HEK293T (cell line): ENCODE measurements at regions not wholly inside any gene's neighbourhood (a gene's known extent, or its start where the extent isn't known, plus 50 kb on each side); places are given as distances from the start of the nearest gene placed in this dataset.

Experiments used
- CTCF ChIA-PET: fragments of 350-600 bp; formaldehyde crosslinking; extraction: SDS; loops from one replicate; lab custom pipeline; 2021; ENCODE audit warnings: antibody characterized with exemption, inconsistent platforms; lab: Yijun Ruan, JAX
- POLR2A ChIA-PET: fragments of 350-600 bp; formaldehyde crosslinking; extraction: SDS; loops from one replicate; lab custom pipeline; 2020; ENCODE audit warnings: antibody characterized with exemption, inconsistent platforms; lab: Yijun Ruan, JAX
- DNase-seq: peaks from one replicate; pipeline ENCODE4 v3.0.0; 2012; ENCODE audit warnings: mixed read lengths; ENCODE audit errors: extremely low spot score
- ARNT ChIP-seq: fragments of 450-650 bp; IDR thresholded peaks from 2 replicates; pipeline ENCODE4 v1.6.1; 2017; ENCODE audit warnings: mild to moderate bottlenecking
- BHLHE40 ChIP-seq: fragments of 450-650 bp; IDR thresholded peaks from 2 replicates; pipeline ENCODE4 v1.6.1; 2016; ENCODE audit warnings: mild to moderate bottlenecking, moderate library complexity, borderline replicate concordance
- CTBP1 ChIP-seq: fragments of 450-650 bp; IDR thresholded peaks from 2 replicates; pipeline ENCODE4 v1.6.1; 2016; ENCODE audit warnings: borderline replicate concordance
- ELF4 ChIP-seq: fragments of 450-650 bp; IDR thresholded peaks from 2 replicates; pipeline ENCODE4 v1.6.1; 2017; ENCODE audit warnings: antibody characterized with exemption
- FOXA1 ChIP-seq: fragments of 450-650 bp; IDR thresholded peaks from 2 replicates; pipeline ENCODE4 v1.6.1; 2016; ENCODE audit warnings: mild to moderate bottlenecking
- FOXK2 ChIP-seq: fragments of 450-650 bp; IDR thresholded peaks from 2 replicates; pipeline ENCODE4 v1.6.1; 2016; ENCODE audit warnings: mild to moderate bottlenecking
- FOXM1 ChIP-seq: fragments of 450-650 bp; IDR thresholded peaks from 2 replicates; pipeline ENCODE4 v1.6.1; 2017; ENCODE audit warnings: mild to moderate bottlenecking, borderline replicate concordance
- HDGF ChIP-seq: fragments of 450-650 bp; IDR thresholded peaks from 2 replicates; pipeline ENCODE4 v1.6.1; 2017; ENCODE audit warnings: antibody characterized with exemption, borderline replicate concordance
- L3MBTL2 ChIP-seq: fragments of 450-650 bp; conservative IDR thresholded peaks from 2 replicates; pipeline ENCODE4 v1.6.1; 2016; ENCODE audit warnings: mild to moderate bottlenecking
- LEF1 ChIP-seq: fragments of 450-650 bp; IDR thresholded peaks from 2 replicates; pipeline ENCODE4 v1.6.1; 2017; ENCODE audit warnings: mild to moderate bottlenecking, borderline replicate concordance
- NFRKB ChIP-seq: fragments of 450-650 bp; IDR thresholded peaks from 2 replicates; pipeline ENCODE4 v1.6.1; 2016; ENCODE audit warnings: mild to moderate bottlenecking, moderate library complexity
- PKNOX1 ChIP-seq: fragments of 450-650 bp; IDR thresholded peaks from 2 replicates; pipeline ENCODE4 v1.6.1; 2016
- SP1 ChIP-seq: fragments of 450-650 bp; IDR thresholded peaks from 2 replicates; pipeline ENCODE4 v1.6.1; 2017
- SUZ12 ChIP-seq: fragments of 450-650 bp; IDR thresholded peaks from 2 replicates; pipeline ENCODE4 v1.6.1; 2016; ENCODE audit warnings: mild to moderate bottlenecking
- TARDBP ChIP-seq: fragments of 450-650 bp; IDR thresholded peaks from 2 replicates; pipeline ENCODE4 v1.6.1; 2016
- ZNF384 ChIP-seq: fragments of 450-650 bp; IDR thresholded peaks from 2 replicates; pipeline ENCODE4 v1.6.1; 2016

DNA sequence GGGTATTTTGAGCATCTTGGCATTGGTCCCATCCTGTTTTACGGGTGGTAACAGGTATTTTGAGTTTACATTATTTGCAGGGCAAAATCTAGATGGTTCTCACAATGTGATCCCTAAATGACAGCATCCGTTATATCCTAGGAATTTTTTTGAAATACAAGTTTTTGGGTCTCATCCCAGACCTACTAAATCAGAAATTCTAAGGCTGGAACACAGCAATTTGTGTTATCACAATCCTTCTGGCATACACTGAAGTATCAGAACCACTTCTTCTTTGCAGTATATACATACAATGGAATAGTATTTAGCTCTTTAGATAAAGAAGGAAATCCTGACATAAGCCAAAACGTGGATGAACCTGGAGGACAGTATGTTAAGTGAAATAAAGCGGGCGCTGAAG is 104.1 kb upstream of the LSM6 start:
- no peak for DNase-seq
- POLR2A ChIA-PET = no interaction called here
- TF ChIP-seq BHLHE40 (no peak), FOXM1 (no peak), SP1 (no peak), ELF4 (no peak), FOXK2 (no peak), LEF1 (no peak), NFRKB (no peak), PKNOX1 (no peak), SUZ12 (no peak), TARDBP (no peak), ZNF384 (no peak), HDGF (no peak), CTBP1 (no peak), FOXA1 (no peak), ARNT (no peak), L3MBTL2 (no peak)
- CTCF ChIA-PET = no interaction called here

DNA sequence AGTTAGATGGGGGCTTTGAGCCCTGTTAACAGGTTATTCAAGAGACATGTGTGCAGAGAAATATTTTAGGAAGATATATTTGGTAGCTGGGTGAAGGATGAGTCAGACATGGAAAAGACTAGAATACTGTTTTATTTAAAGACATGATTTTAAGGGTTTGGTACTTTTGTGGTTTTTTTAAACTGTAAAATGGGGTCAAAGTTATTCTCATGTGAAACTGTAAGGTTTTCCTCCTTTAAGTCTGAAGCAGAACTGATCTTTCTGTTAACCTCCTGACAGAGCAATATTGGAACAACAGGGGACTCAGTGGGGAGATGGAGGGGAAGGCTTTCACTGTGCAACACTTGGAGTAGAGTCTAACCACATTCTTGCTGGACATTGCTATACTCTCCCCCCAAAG is 112.4 kb upstream of the LSM6 start:
- no peak for DNase-seq
- TF ChIP-seq BHLHE40 (no peak), SP1 (no peak), FOXK2 (no peak), CTBP1 (no peak), FOXM1 (no peak), TARDBP (no peak), PKNOX1 (no peak), ARNT (no peak), FOXA1 (no peak), NFRKB (no peak)
- POLR2A ChIA-PET = no interaction called here
- CTCF ChIA-PET = no interaction called here

GRCh38 chr4:146062340-146062739 is 113.2 kb upstream of the LSM6 start:
- TF ChIP-seq PKNOX1 (no peak), FOXA1 (no peak), SP1 (no peak), LEF1 (no peak), ELF4 (no peak), SUZ12 (no peak), ZNF384 (no peak), TARDBP (no peak), HDGF (no peak), FOXK2 (no peak), ARNT (no peak), FOXM1 (no peak), NFRKB (no peak), CTBP1 (no peak), L3MBTL2 (no peak), BHLHE40 (no peak)
- no peak for DNase-seq
- ChIA-PET CTCF (no interaction called here), POLR2A (no interaction called here)

- TF ChIP-seq CTBP1 (no peak), LEF1 (no peak), NFRKB (no peak), FOXA1 (no peak), BHLHE40 (no peak), ARNT (no peak), TARDBP (no peak), SUZ12 (no peak)
- ChIA-PET CTCF (no interaction called here), POLR2A (no interaction called here)
- DNase-seq = no peak
These were observed 113.7 kb upstream of the LSM6 start for GRCh38 chr4:146061610-146062334.

DNA sequence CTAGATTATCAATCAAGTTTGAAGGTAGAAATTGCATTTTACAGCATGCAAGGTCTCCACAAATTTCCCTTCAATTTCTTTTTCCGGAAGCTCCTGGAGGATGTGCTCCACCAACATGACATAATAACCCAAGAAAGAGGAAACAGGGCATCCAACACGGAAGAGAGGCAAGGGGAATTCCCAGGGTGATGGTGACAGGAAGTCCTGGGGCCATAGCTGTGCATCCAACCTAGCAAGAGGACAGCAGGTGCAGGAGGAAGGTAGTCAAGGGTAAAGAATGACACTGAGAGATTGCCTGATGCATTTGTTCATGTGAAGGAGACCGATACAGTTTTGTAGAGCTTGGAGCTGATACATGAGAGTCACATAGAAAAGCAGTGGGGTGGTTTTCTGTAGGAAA is 115.7 kb upstream of the LSM6 start:
- TF ChIP-seq TARDBP (no peak), ARNT (no peak)
- CTCF ChIA-PET = no interaction called here
- POLR2A ChIA-PET = no interaction called here
- no peak for DNase-seq

- ChIA-PET CTCF (no interaction called here), POLR2A (no interaction called here)
- DNase-seq = no peak
- TF ChIP-seq ZNF384 (no peak), FOXM1 (no peak), SUZ12 (no peak), ELF4 (no peak), SP1 (no peak), FOXA1 (no peak), TARDBP (no peak), CTBP1 (no peak), L3MBTL2 (no peak), FOXK2 (no peak), BHLHE40 (no peak), HDGF (no peak), LEF1 (no peak), PKNOX1 (no peak)
These were observed 116.4 kb upstream of the LSM6 start for GRCh38 chr4:146059151-146059550.
